Activated CD4-positive, alpha-beta T cell treated with anti-CD3 and anti-CD28 coated beads, Interleukin-2, amount 10 ng/mL, durations not matched to agents 7 days and 5 days (primary cell): ENCODE measurements at regions not wholly inside any gene's neighbourhood (a gene's known extent, or its start where the extent isn't known, plus 50 kb on each side); places are given as distances from the start of the nearest gene placed in this dataset.
"Not testable (repeated sequence)": the region's sequence is repeated elsewhere in the genome, so short reads cannot be mapped to it uniquely, and the experiment has no call there.

Experiments
- CTCF ChIA-PET: fragments of 350-600 bp; sonication (Branson Sonifier 250); formaldehyde crosslinking; loops from one replicate; lab custom pipeline; 2021; ENCODE audit warnings: antibody characterized with exemption; lab: Charles Lee
- POLR2A ChIA-PET: fragments of 350-600 bp; sonication (Branson Sonifier 250); formaldehyde crosslinking; loops from one replicate; lab custom pipeline; 2021; ENCODE audit warnings: antibody characterized with exemption; lab: Charles Lee
- DNase-seq: peaks from one replicate; pipeline ENCODE4 v3.0.0-alpha.2; 2020
- H3K27ac Mint-ChIP-seq: one replicate; pipeline ENCODE4 v1.8.0; 2021; ENCODE audit warnings: mild to moderate bottlenecking, moderate library complexity, mixed read lengths
- H3K27me3 Mint-ChIP-seq: one replicate; pipeline ENCODE4 v1.8.0; 2021; ENCODE audit warnings: mixed read lengths
- H3K36me3 Mint-ChIP-seq: one replicate; pipeline ENCODE4 v1.8.0; 2021; ENCODE audit warnings: low read depth, mixed read lengths
- H3K4me1 Mint-ChIP-seq: one replicate; pipeline ENCODE4 v1.8.0; 2021; ENCODE audit warnings: mixed read lengths
- H3K4me3 Mint-ChIP-seq: one replicate; pipeline ENCODE4 v1.8.0; 2021; ENCODE audit warnings: mild to moderate bottlenecking, moderate library complexity, mixed read lengths
- H3K9me3 Mint-ChIP-seq: one replicate; pipeline ENCODE4 v1.8.0; 2021; ENCODE audit warnings: mixed read lengths

GRCh38 chr5:6248132-6248531 lies 130.2 kb downstream of the MED10 start:
- no peak overlapping the region for H3K27ac Mint-ChIP-seq
- no peak overlapping the region for H3K4me3 Mint-ChIP-seq
- H3K9me3 Mint-ChIP-seq: no peaks in the 10 kb centered on the region
- CTCF ChIA-PET: interaction anchor here (0.6 kb wide), 1 partner anchor 49 kb away, joined by 3 read pairs; no protein-coding TSS in a partner anchor
- no peak for DNase-seq
- POLR2A ChIA-PET: no interaction called here
- H3K36me3 Mint-ChIP-seq: no peaks in the 10 kb centered on the region
- no peaks in the 10 kb centered on the region for H3K4me1 Mint-ChIP-seq
- no peaks in the 10 kb centered on the region for H3K27me3 Mint-ChIP-seq

GRCh38 chr5:6246820-6247437 lies 131.4 kb downstream of the MED10 start:
- ChIA-PET CTCF (no interaction called here), POLR2A (no interaction called here)
- Mint-ChIP-seq H3K4me1 (no peaks in the 10 kb centered on the region), H3K9me3 (no peaks in the 10 kb centered on the region), H3K4me3 (no peak overlapping the region), H3K27me3 (no peaks in the 10 kb centered on the region), H3K27ac (no peak overlapping the region), H3K36me3 (no peaks in the 10 kb centered on the region)
- no peak for DNase-seq

- Mint-ChIP-seq H3K4me1 (no peaks in the 10 kb centered on the region), H3K27ac (no peak overlapping the region), H3K27me3 (no peaks in the 10 kb centered on the region), H3K36me3 (no peaks in the 10 kb centered on the region), H3K9me3 (no peaks in the 10 kb centered on the region), H3K4me3 (no peak overlapping the region)
- ChIA-PET POLR2A (no interaction called here), CTCF (interaction anchor here (1.0 kb wide), 1 partner anchor 23 kb away, joined by 3 read pairs; no protein-coding TSS in a partner anchor)
- DNase-seq: no peak
These were observed 134.0 kb downstream of the MED10 start for GRCh38 chr5:6244339-6244714.

- H3K4me3 Mint-ChIP-seq: no peak overlapping the region
- no peaks in the 10 kb centered on the region for H3K36me3 Mint-ChIP-seq
- no peaks in the 10 kb centered on the region for H3K4me1 Mint-ChIP-seq
- DNase-seq: no peak
- ChIA-PET CTCF (interaction anchor here (1.0 to 1.4 kb wide), 2 partner anchors 13 to 24 kb away, joined by 3 to 5 read pairs; no protein-coding TSS in a partner anchor), POLR2A (no interaction called here)
- H3K27me3 Mint-ChIP-seq: no peaks in the 10 kb centered on the region
- no peak overlapping the region for H3K27ac Mint-ChIP-seq
- H3K9me3 Mint-ChIP-seq: no peaks in the 10 kb centered on the region
These were observed 134.5 kb downstream of the MED10 start for GRCh38 chr5:6243706-6244338.

- DNase-seq: not testable (repeated sequence)
These were observed 137.3 kb downstream of the MED10 start for GRCh38 chr5:6241056-6241455.

GRCh38 chr5:6236858-6237481 lies 141.4 kb downstream of the MED10 start:
- no peak for DNase-seq
- ChIA-PET POLR2A (no interaction called here), CTCF (interaction anchor here (0.5 to 0.9 kb wide), 2 partner anchors 15 to 60 kb away, joined by 3 read pairs; no protein-coding TSS in a partner anchor)
- no peaks in the 10 kb centered on the region for H3K36me3 Mint-ChIP-seq
- H3K4me3 Mint-ChIP-seq: no peak overlapping the region
- no peaks in the 10 kb centered on the region for H3K4me1 Mint-ChIP-seq
- H3K27ac Mint-ChIP-seq: no peak overlapping the region
- no peaks in the 10 kb centered on the region for H3K9me3 Mint-ChIP-seq
- peaks cover 3% of the 10 kb centered on the region for H3K27me3 Mint-ChIP-seq

More at GRCh38 chr5:6241056-6241455, 137.3 kb downstream of the MED10 start:
- H3K27ac Mint-ChIP-seq, H3K4me3 Mint-ChIP-seq, CTCF ChIA-PET, H3K36me3 Mint-ChIP-seq, H3K9me3 Mint-ChIP-seq, H3K4me1 Mint-ChIP-seq, H3K27me3 Mint-ChIP-seq, POLR2A ChIA-PET: not testable (repeated sequence)

GRCh38 chr5:6236170-6236793 lies 142.1 kb downstream of the MED10 start:
- Mint-ChIP-seq H3K27ac (no peak overlapping the region), H3K9me3 (no peaks in the 10 kb centered on the region), H3K4me1 (no peaks in the 10 kb centered on the region), H3K36me3 (no peaks in the 10 kb centered on the region), H3K4me3 (no peak overlapping the region), H3K27me3 (peaks cover 3% of the 10 kb centered on the region)
- ChIA-PET CTCF (interaction anchor here (0.5 to 0.7 kb wide), 2 partner anchors 61 to 262 kb away, joined by 3 read pairs; no protein-coding TSS in a partner anchor), POLR2A (interaction anchor here (0.5 kb wide), 1 partner anchor 142 kb away, joined by 3 read pairs; no protein-coding TSS in a partner anchor)
- DNase-seq: no peak

GRCh38 chr5:6235726-6236125 lies 142.6 kb downstream of the MED10 start:
- no peak overlapping the region for H3K4me3 Mint-ChIP-seq
- no peak overlapping the region for H3K27ac Mint-ChIP-seq
- H3K27me3 Mint-ChIP-seq: peaks cover 3% of the 10 kb centered on the region
- H3K9me3 Mint-ChIP-seq: no peaks in the 10 kb centered on the region
- ChIA-PET POLR2A (interaction anchor here (0.5 kb wide), 1 partner anchor 142 kb away, joined by 3 read pairs; no protein-coding TSS in a partner anchor), CTCF (interaction anchor here (0.7 kb wide), 1 partner anchor 262 kb away, joined by 3 read pairs; no protein-coding TSS in a partner anchor)
- DNase-seq: no peak
- no peaks in the 10 kb centered on the region for H3K36me3 Mint-ChIP-seq
- no peaks in the 10 kb centered on the region for H3K4me1 Mint-ChIP-seq

- Mint-ChIP-seq H3K27me3 (peaks cover 3% of the 10 kb centered on the region), H3K4me1 (no peaks in the 10 kb centered on the region), H3K4me3 (no peak overlapping the region), H3K36me3 (no peaks in the 10 kb centered on the region), H3K9me3 (no peaks in the 10 kb centered on the region), H3K27ac (no peak overlapping the region)
- no peak for DNase-seq
- ChIA-PET CTCF (no interaction called here), POLR2A (no interaction called here)
These were observed 149.8 kb downstream of the MED10 start for GRCh38 chr5:6228257-6229250.

GRCh38 chr5:6225121-6225607 lies 153.2 kb downstream of the MED10 start:
- POLR2A ChIA-PET: no interaction called here
- CTCF ChIA-PET: interaction anchor here (0.7 kb wide), 1 partner anchor 20 kb away, joined by 3 read pairs; no protein-coding TSS in a partner anchor
- H3K9me3 Mint-ChIP-seq: no peaks in the 10 kb centered on the region

GRCh38 chr5:6224406-6224805 lies 153.9 kb downstream of the MED10 start:
- H3K27me3 Mint-ChIP-seq: no peaks in the 10 kb centered on the region
- no peak for DNase-seq
- ChIA-PET CTCF (no interaction called here), POLR2A (no interaction called here)
- H3K27ac Mint-ChIP-seq: no peak overlapping the region
- H3K9me3 Mint-ChIP-seq: no peaks in the 10 kb centered on the region
- H3K4me1 Mint-ChIP-seq: no peaks in the 10 kb centered on the region
- H3K36me3 Mint-ChIP-seq: no peaks in the 10 kb centered on the region
- no peak overlapping the region for H3K4me3 Mint-ChIP-seq

More at GRCh38 chr5:6225121-6225607, 153.2 kb downstream of the MED10 start:
- no peak overlapping the region for H3K4me3 Mint-ChIP-seq
- no peak overlapping the region for H3K27ac Mint-ChIP-seq
- H3K27me3 Mint-ChIP-seq: no peaks in the 10 kb centered on the region
- no peaks in the 10 kb centered on the region for H3K4me1 Mint-ChIP-seq
- no peak for DNase-seq
- H3K36me3 Mint-ChIP-seq: no peaks in the 10 kb centered on the region
